Tibial nerve (tissue), 3 donors: ENCODE measurements at regions not wholly inside any gene's neighbourhood (a gene's known extent, or its start where the extent isn't known, plus 50 kb on each side); places are given as distances from the start of the nearest gene placed in this dataset.

ENCODE experiments used
- CTCF ChIP-seq, 5 experiments: fragments of 200-600 bp in 3 of 5; fragments of 450-650 bp in 2 of 5; sonication (generic) in 3 of 5; IDR thresholded peaks; one replicate each; pipeline ENCODE4 v1.5.1; 2016 to 2019; ENCODE audit warnings: antibody characterized with exemption in 5 of 5, mild to moderate bottlenecking in 3 of 5, moderate library complexity in 2 of 5
- POLR2A ChIP-seq, 2 donors: fragments of 450-650 bp; IDR thresholded peaks; one replicate each; pipeline ENCODE4 v1.6.1; 2017; ENCODE audit warnings: antibody characterized with exemption in 2 of 2, mild to moderate bottlenecking in 2 of 2, moderate library complexity in 2 of 2

DNA sequence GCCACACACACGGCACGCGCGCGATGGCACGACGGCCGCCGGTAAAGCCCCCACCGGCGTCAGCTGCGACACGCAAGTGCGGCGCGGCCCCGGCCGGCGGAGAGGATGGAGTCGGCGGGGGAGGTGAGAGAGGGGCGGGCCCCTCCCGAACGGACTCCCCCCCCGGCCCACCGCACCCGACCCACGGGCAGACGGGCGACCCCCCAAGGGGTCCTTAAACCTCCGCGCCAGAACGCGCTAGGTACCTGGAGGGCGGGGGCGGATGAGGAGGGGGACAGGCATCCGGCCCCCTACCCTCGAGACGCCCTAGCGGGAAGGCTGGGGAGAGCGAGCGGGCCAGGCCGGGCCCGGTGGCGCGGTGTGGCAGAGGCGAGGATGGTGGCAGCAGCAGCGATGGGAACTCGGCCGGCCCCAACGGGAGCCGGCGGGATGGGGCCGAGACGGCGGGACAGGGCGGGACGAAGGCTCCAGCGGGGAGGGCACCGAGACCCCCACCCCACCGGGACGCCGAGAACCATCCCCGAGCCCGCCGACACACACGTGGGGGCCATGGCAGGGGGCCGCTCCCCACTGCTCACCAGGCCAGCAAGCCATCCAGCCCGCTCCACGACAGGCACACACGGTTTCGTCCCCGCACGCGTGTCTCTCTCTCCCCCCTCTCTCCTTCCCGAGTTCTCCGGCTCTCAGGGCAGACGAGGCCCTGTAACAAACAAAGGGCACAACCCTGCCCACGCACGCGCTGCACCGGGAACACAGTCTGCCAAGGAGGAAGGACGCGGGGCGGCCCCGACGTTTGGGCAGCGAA, 1515.4 kb upstream of the DEFB115 start:
- no peak for TF ChIP-seq POLR2A (IDR thresholded peaks at IDR 0.05)
- no peak for TF ChIP-seq CTCF (IDR thresholded peaks at IDR 0.05)
